ENCODE measurements at regions not wholly inside any gene's neighbourhood (a gene's known extent, or its start where the extent isn't known, plus 50 kb on each side); places are given as distances from the start of the nearest gene placed in this dataset.

- TF ChIP-seq SREBF2 (IDR thresholded peaks at IDR 0.05; ENCODE audit: low read length), result no peak
- TF ChIP-seq SMARCA5 (IDR thresholded peaks at IDR 0.05), result no peak
- TF ChIP-seq STAT1 (conservative IDR thresholded peaks at IDR 0.05), result no peak
- TF ChIP-seq CBX3 (IDR thresholded peaks at IDR 0.05; ENCODE audit: borderline replicate concordance, low read depth), result no peak
- TF ChIP-seq ELK1 (IDR thresholded peaks at IDR 0.05; ENCODE audit: low read depth, low read length), result no peak
- no peak for TF ChIP-seq POU2F2 (IDR thresholded peaks at IDR 0.05; ENCODE audit: borderline replicate concordance, low read depth, low read length)
- no peak for TF ChIP-seq BHLHE40 (IDR thresholded peaks at IDR 0.05; ENCODE audit: borderline replicate concordance in 1 of 2, low read depth in 2 of 2, low read length in 1 of 2)
- TF ChIP-seq ZBED1 (IDR thresholded peaks at IDR 0.05; ENCODE audit: borderline replicate concordance), result no peak
- no peak for TF ChIP-seq MYC (IDR thresholded peaks at IDR 0.05; ENCODE audit: insufficient read depth, insufficient read length, insufficient replicate concordance, low read length, severe bottlenecking)
- no peak for TF ChIP-seq MYB (IDR thresholded peaks at IDR 0.05; ENCODE audit: borderline replicate concordance, low read depth, low read length)
- no peak for TF ChIP-seq SMAD1 (IDR thresholded peaks at IDR 0.05; ENCODE audit: low read depth, partially characterized antibody)
- TF ChIP-seq SP1 (IDR thresholded peaks at IDR 0.05; ENCODE audit: low read depth, low read length), result no peak
- TF ChIP-seq CBFB (IDR thresholded peaks at IDR 0.05; ENCODE audit: low read depth), result no peak
- TF ChIP-seq YY1 (IDR thresholded peaks at IDR 0.05; ENCODE audit: low read depth, low read length), result no peak
- TF ChIP-seq ZBTB4 (CRISPR knock-in tag; IDR thresholded peaks at IDR 0.05), result no peak
- no peak for TF ChIP-seq ETV6 (conservative IDR thresholded peaks at IDR 0.05 in 1 of 2, IDR thresholded peaks at IDR 0.05 in 1 of 2; ENCODE audit: borderline replicate concordance in 1 of 2, low read depth in 1 of 2)
- no peaks in the 10 kb centered on the region for H3K79me2 ChIP-seq (ENCODE audit: control insufficient read depth, insufficient read depth, low read length)
- in situ Hi-C loops (cut with MboI) (no loop called here), intact Hi-C loops (cut with micrococcal nuclease; ENCODE audit: unreplicated experiment) (no loop called here)
- H3K27ac ChIP-seq (ENCODE audit: control insufficient read depth, insufficient read depth), result no peak overlapping the region
- ChIA-PET RAD21 (ENCODE audit: unreplicated experiment) (no interaction called here), CTCF (no interaction called here), POLR2A (no interaction called here), SMC1A (ENCODE audit: uncharacterized antibody, unreplicated experiment) (no interaction called here)
- no peak overlapping the region for H3K4me3 ChIP-seq
- H3K9me3 ChIP-seq (replicated peaks; ENCODE audit: control insufficient read depth, insufficient read depth, low read length), result no peaks in the 10 kb centered on the region
- H3K4me1 ChIP-seq (ENCODE audit: control insufficient read depth, insufficient read depth, low read length), result no peaks in the 10 kb centered on the region
- no peak for ATAC-seq
- no peaks in the 10 kb centered on the region for H3K27me3 ChIP-seq (replicated peaks in 1 of 2; ENCODE audit: control insufficient read depth in 2 of 2, insufficient read depth in 2 of 2, low read length in 1 of 2)
- no peaks in the 10 kb centered on the region for H3K36me3 ChIP-seq (ENCODE audit: control insufficient read depth in 2 of 2, insufficient read depth in 2 of 2, low read length in 1 of 2)
- 72% methylated on average over 3 of the region's 3 CpGs for WGBS (ENCODE audit: insufficient coverage, insufficient replicate concordance, low lambda C conversion rate, missing lambda C conversion rate)
- no peaks in the 10 kb centered on the region for H4K20me1 ChIP-seq (ENCODE audit: control insufficient read depth, insufficient read depth)
- DNase-seq (ENCODE audit: low read depth, low spot score), result no peak
- H3K9ac ChIP-seq (ENCODE audit: control insufficient read depth, insufficient read depth, low read length), result no peak overlapping the region
- FAIRE-seq, result no peak
- no peak overlapping the region for H2AFZ ChIP-seq (ENCODE audit: control insufficient read depth, low read depth, low read length)
- H3K4me2 ChIP-seq (ENCODE audit: control insufficient read depth, insufficient read depth), result no peak overlapping the region
- no TSS peak for BruUV-seq (replicated peaks)
Measured at GRCh38 chrX:137652086-137652485, 86.2 kb downstream of the ZIC3 start.

Data from GM12878 (cell line).